Ovary (tissue), 3 donors: ENCODE measurements at regions not wholly inside any gene's neighbourhood (a gene's known extent, or its start where the extent isn't known, plus 50 kb on each side); places are given as distances from the start of the nearest gene placed in this dataset.

ENCODE experiments used
- EP300 ChIP-seq: sonication (generic); formaldehyde crosslinking; IDR thresholded peaks from one replicate; pipeline ENCODE4 v1.6.1; 2017; ENCODE audit warnings: antibody characterized with exemption
- POLR2A ChIP-seq: fragments of 450-650 bp; IDR thresholded peaks from one replicate; pipeline ENCODE4 v1.6.1; 2017; ENCODE audit warnings: antibody characterized with exemption, mild to moderate bottlenecking, moderate library complexity
- TF ChIP-seq, protein P1 (sequence below), 3 donors: fragments of 450-650 bp in 2 of 3; fragments of 200-600 bp in 1 of 3; IDR thresholded peaks; one replicate each; pipeline versions ENCODE4 v1.5.1 to v1.8.0; 2016 to 2022; ENCODE audit warnings: antibody characterized with exemption in 3 of 3, mild to moderate bottlenecking in 1 of 3
- donor health status: DM: no; HTN: no; CAD: no.

DNA sequence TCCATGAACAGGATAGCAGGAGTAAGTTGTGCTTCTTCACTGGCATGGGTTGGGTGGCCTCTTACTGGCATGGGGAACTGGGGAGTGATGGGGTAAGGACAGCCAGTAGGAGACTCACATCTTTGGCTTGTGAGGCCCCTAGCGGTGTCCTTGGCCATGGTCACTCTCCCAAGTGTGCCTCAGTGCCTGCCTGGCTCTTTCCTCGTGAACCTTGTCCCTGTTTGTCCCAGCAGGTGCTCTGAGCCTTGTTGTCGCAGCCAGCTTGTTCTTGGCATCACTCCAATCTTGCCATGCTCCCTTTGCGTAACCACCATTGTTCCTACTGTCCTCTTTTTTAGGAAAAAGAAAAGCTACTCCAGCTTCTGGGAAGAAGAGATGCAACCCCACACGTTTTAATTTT, 53.6 kb upstream of the SDK2 start:
- TF ChIP-seq, protein P1, sequence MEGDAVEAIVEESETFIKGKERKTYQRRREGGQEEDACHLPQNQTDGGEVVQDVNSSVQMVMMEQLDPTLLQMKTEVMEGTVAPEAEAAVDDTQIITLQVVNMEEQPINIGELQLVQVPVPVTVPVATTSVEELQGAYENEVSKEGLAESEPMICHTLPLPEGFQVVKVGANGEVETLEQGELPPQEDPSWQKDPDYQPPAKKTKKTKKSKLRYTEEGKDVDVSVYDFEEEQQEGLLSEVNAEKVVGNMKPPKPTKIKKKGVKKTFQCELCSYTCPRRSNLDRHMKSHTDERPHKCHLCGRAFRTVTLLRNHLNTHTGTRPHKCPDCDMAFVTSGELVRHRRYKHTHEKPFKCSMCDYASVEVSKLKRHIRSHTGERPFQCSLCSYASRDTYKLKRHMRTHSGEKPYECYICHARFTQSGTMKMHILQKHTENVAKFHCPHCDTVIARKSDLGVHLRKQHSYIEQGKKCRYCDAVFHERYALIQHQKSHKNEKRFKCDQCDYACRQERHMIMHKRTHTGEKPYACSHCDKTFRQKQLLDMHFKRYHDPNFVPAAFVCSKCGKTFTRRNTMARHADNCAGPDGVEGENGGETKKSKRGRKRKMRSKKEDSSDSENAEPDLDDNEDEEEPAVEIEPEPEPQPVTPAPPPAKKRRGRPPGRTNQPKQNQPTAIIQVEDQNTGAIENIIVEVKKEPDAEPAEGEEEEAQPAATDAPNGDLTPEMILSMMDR (IDR thresholded peaks at IDR 0.05): no peak
- TF ChIP-seq EP300 (no peak), POLR2A (no peak)
